ENCODE measurements at regions not wholly inside any gene's neighbourhood (a gene's known extent, or its start where the extent isn't known, plus 50 kb on each side); places are given as distances from the start of the nearest gene placed in this dataset.
"Not testable (repeated sequence)": the region's sequence is repeated elsewhere in the genome, so short reads cannot be mapped to it uniquely, and the experiment has no call there.

- no peak for DNase-seq (ENCODE audit: low read depth in 2 of 2, low spot score in 1 of 2)
These were observed 70.2 kb upstream of the ID2 start for GRCh38 chr2:8611700-8612099.

GRCh38 chr2:8612734-8613179, 69.1 kb upstream of the ID2 start:
- DNase-seq (ENCODE audit: low read depth in 2 of 2, low spot score in 1 of 2), result no peak

GRCh38 chr2:8613207-8613999, 68.5 kb upstream of the ID2 start:
- not testable (repeated sequence) for DNase-seq (ENCODE audit: low read depth in 2 of 2, low spot score in 1 of 2)

- DNase-seq (ENCODE audit: low read depth in 2 of 2, low spot score in 1 of 2), result no peak
These were observed 67.2 kb upstream of the ID2 start for GRCh38 chr2:8614646-8615045.

- DNase-seq (ENCODE audit: low read depth in 2 of 2, low spot score in 1 of 2), result no peak
These were observed 66.6 kb upstream of the ID2 start for GRCh38 chr2:8615252-8615575.

- DNase-seq (ENCODE audit: low read depth in 2 of 2, low spot score in 1 of 2), result no peak
These were observed 66.1 kb upstream of the ID2 start for GRCh38 chr2:8615576-8616281.

- no peak for DNase-seq (ENCODE audit: low read depth in 2 of 2, low spot score in 1 of 2)
These were observed 64.8 kb upstream of the ID2 start for GRCh38 chr2:8617048-8617447.

GRCh38 chr2:8617590-8617989, 64.3 kb upstream of the ID2 start:
- no peak for DNase-seq (ENCODE audit: low read depth in 2 of 2, low spot score in 1 of 2)

- no peak for DNase-seq (ENCODE audit: low read depth in 2 of 2, low spot score in 1 of 2)
These were observed 62.8 kb upstream of the ID2 start for GRCh38 chr2:8619071-8619470.

GRCh38 chr2:8620611-8621382, 61.1 kb upstream of the ID2 start:
- no peak for DNase-seq (ENCODE audit: low read depth in 2 of 2, low spot score in 1 of 2)

- no peak for DNase-seq (ENCODE audit: low read depth in 2 of 2, low spot score in 1 of 2)
These were observed 59.5 kb upstream of the ID2 start for GRCh38 chr2:8622199-8622911.

- DNase-seq (ENCODE audit: low read depth in 2 of 2, low spot score in 1 of 2), result no peak
These were observed 58.9 kb upstream of the ID2 start for GRCh38 chr2:8622924-8623465.

- DNase-seq (ENCODE audit: low read depth in 2 of 2, low spot score in 1 of 2), result no peak
These were observed 58.3 kb upstream of the ID2 start for GRCh38 chr2:8623576-8623957.

- DNase-seq (ENCODE audit: low read depth in 2 of 2, low spot score in 1 of 2), result no peak
These were observed 57.8 kb upstream of the ID2 start for GRCh38 chr2:8623958-8624591.

- no peak for DNase-seq (ENCODE audit: low read depth in 2 of 2, low spot score in 1 of 2)
These were observed 56.9 kb upstream of the ID2 start for GRCh38 chr2:8624855-8625398.

GRCh38 chr2:8625399-8626300, 56.2 kb upstream of the ID2 start:
- DNase-seq (ENCODE audit: low read depth in 2 of 2, low spot score in 1 of 2), result no peak

- DNase-seq (ENCODE audit: low read depth in 2 of 2, low spot score in 1 of 2), result no peak
These were observed 55.3 kb upstream of the ID2 start for GRCh38 chr2:8626572-8626971.

- DNase-seq (ENCODE audit: low read depth in 2 of 2, low spot score in 1 of 2), result no peak
These were observed 54.7 kb upstream of the ID2 start for GRCh38 chr2:8627019-8627691.

GRCh38 chr2:8627692-8628085, 54.2 kb upstream of the ID2 start:
- DNase-seq (ENCODE audit: low read depth in 2 of 2, low spot score in 1 of 2), result no peak

All from stimulated activated CD8-positive, alpha-beta memory T cell treated with anti-CD3 and anti-CD28 coated beads, Interleukin-4, amount 100 ng/mL, for 4 hours (primary cell).